Loucy (cell line): ENCODE measurements at regions not wholly inside any gene's neighbourhood (a gene's known extent, or its start where the extent isn't known, plus 50 kb on each side); places are given as distances from the start of the nearest gene placed in this dataset.

Experiments used
- EZH2phosphoT487 ChIP-seq: fragments of 200-600 bp; IDR thresholded peaks from 2 replicates; pipeline ENCODE4 v1.6.1; 2018; ENCODE audit warnings: antibody characterized with exemption, mild to moderate bottlenecking, moderate library complexity, borderline replicate concordance
- TF ChIP-seq, protein P1 (sequence below): fragments of 200-600 bp; sonication (generic); conservative IDR thresholded peaks from 2 replicates; pipeline ENCODE4 v1.5.1; 2014; ENCODE audit warnings: mild to moderate bottlenecking, antibody characterized with exemption, low read length

DNA sequence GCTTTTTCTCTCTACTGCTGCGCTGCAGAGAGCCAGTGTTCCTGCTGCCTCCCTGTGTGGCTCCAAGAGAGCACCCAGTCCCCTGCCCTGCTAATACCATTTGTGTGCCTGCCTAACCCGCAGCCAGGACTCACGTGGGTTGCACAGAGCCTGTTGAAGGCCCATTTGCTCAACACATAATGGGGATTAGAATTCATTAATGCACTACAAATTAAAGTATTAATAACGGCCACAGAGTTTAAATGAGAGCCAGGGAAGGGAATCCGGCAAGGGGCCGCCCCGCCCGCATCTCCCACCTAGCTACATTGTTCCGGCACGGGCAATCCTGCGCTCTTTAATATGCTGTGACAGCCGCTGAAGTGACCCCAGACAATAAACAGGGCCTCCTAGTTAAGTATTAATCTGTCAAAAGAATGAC, 211.3 kb downstream of the NXPE2 start:
- TF ChIP-seq, protein P1, sequence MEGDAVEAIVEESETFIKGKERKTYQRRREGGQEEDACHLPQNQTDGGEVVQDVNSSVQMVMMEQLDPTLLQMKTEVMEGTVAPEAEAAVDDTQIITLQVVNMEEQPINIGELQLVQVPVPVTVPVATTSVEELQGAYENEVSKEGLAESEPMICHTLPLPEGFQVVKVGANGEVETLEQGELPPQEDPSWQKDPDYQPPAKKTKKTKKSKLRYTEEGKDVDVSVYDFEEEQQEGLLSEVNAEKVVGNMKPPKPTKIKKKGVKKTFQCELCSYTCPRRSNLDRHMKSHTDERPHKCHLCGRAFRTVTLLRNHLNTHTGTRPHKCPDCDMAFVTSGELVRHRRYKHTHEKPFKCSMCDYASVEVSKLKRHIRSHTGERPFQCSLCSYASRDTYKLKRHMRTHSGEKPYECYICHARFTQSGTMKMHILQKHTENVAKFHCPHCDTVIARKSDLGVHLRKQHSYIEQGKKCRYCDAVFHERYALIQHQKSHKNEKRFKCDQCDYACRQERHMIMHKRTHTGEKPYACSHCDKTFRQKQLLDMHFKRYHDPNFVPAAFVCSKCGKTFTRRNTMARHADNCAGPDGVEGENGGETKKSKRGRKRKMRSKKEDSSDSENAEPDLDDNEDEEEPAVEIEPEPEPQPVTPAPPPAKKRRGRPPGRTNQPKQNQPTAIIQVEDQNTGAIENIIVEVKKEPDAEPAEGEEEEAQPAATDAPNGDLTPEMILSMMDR: no peak
- no peak for TF ChIP-seq EZH2phosphoT487
